ENCODE measurements at regions not wholly inside any gene's neighbourhood (a gene's known extent, or its start where the extent isn't known, plus 50 kb on each side); places are given as distances from the start of the nearest gene placed in this dataset.

- TF ChIP-seq GLIS3 (CRISPR knock-in tag; IDR thresholded peaks at IDR 0.05) (no peak), PATZ1 (CRISPR knock-in tag; IDR thresholded peaks at IDR 0.05; ENCODE audit: borderline replicate concordance) (no peak)
These were observed 493.9 kb upstream of the RASGRP1 start for GRCh38 chr15:39058351-39059131.
